GM21619 (cell line): ENCODE measurements at regions not wholly inside any gene's neighbourhood (a gene's known extent, or its start where the extent isn't known, plus 50 kb on each side); places are given as distances from the start of the nearest gene placed in this dataset.
"Not testable (repeated sequence)": the region's sequence is repeated elsewhere in the genome, so short reads cannot be mapped to it uniquely, and the experiment has no call there.

Experiments
- ATAC-seq: cut with Tn5 transposase; IDR thresholded peaks from one replicate; pipeline ENCODE4 v1.9.1; 2021; ENCODE audit not compliant: unreplicated experiment

- ATAC-seq: no peak
Measured at GRCh38 chr21:22363504-22363903, 1365.3 kb downstream of the NCAM2 start.

GRCh38 chr21:22364163-22364562 is 1366.0 kb downstream of the NCAM2 start:
- no peak for ATAC-seq

- no peak for ATAC-seq
Measured at GRCh38 chr21:22374218-22374969, 1376.2 kb downstream of the NCAM2 start.

- not testable (repeated sequence) for ATAC-seq
Measured at GRCh38 chr21:22377795-22378194, 1379.6 kb downstream of the NCAM2 start.

- no peak for ATAC-seq
Measured at GRCh38 chr21:22393324-22393723, 1395.1 kb downstream of the NCAM2 start.

- ATAC-seq: no peak
Measured at GRCh38 chr21:22395965-22396364, 1397.8 kb downstream of the NCAM2 start.

GRCh38 chr21:22399681-22400514 is 1401.7 kb downstream of the NCAM2 start:
- no peak for ATAC-seq

- no peak for ATAC-seq
Measured at GRCh38 chr21:22409571-22409970, 1411.4 kb downstream of the NCAM2 start.

- ATAC-seq: no peak
Measured at GRCh38 chr21:22416555-22416954, 1418.3 kb downstream of the NCAM2 start.

- ATAC-seq: no peak
Measured at GRCh38 chr21:22421416-22422180, 1423.4 kb downstream of the NCAM2 start.

GRCh38 chr21:22438428-22439086 is 1440.3 kb downstream of the NCAM2 start:
- ATAC-seq: no peak

GRCh38 chr21:22444990-22445389 is 1446.8 kb downstream of the NCAM2 start:
- ATAC-seq: no peak

- ATAC-seq: no peak
Measured at GRCh38 chr21:22450507-22450906, 1452.3 kb downstream of the NCAM2 start.

GRCh38 chr21:22456241-22456640 is 1458.0 kb downstream of the NCAM2 start:
- ATAC-seq: no peak

GRCh38 chr21:22468893-22469292 is 1470.7 kb downstream of the NCAM2 start:
- ATAC-seq: no peak

GRCh38 chr21:22474403-22474802 is 1476.2 kb downstream of the NCAM2 start:
- no peak for ATAC-seq

GRCh38 chr21:22476214-22476613 is 1478.0 kb downstream of the NCAM2 start:
- ATAC-seq: no peak

- no peak for ATAC-seq
Measured at GRCh38 chr21:22476726-22477646, 1478.8 kb downstream of the NCAM2 start.

- ATAC-seq: no peak
Measured at GRCh38 chr21:22490049-22490448, 1491.8 kb downstream of the NCAM2 start.

GRCh38 chr21:22516230-22516629 is 1518.0 kb downstream of the NCAM2 start:
- ATAC-seq: no peak
